ENCODE measurements at regions not wholly inside any gene's neighbourhood (a gene's known extent, or its start where the extent isn't known, plus 50 kb on each side); places are given as distances from the start of the nearest gene placed in this dataset.

DNA sequence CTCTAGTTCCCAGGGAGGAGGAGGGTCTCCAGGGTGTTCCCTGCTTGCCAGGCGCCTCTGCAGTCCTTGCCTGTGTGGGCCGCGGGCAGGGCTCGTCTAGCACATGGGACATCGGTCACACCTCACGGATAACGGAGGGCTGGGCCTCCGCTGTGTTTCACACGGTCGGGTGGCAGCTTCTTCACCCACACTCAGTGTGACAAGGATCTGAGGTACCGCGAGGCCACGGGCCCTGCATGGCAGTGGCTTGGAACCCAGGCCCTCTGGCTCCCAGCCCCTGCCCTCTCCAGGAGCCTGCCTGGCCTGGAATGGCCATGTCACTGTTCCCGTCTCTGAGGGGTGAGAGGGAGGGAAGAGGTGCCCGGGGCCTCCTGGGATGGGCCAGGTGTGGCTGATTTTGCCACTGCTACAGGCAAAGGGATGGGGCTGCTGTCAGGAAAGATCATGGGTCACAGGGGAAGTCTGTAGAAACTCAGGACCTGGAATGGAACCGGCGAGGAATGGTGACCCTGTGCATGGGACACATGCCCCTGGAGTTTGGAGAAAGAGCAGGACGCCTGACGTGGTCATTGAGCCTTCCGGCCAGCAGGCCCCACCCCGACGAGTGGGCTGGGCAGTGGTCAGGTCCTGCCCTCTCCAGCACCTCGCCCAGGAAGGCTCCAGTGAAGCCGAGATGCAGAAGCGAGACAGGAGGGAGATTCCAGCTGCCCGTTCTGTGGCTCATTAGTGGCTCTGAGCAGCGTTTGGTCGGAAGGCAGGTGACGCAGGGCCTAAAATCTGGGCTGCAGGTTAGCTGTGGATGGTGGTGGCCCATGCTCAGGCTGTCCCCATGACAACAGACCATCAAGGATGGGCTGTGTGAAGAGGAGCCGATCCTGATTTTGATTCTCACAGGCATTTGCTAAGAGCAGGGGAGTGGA is 76.5 kb upstream of the GSE1 start (continued):
- TF ChIP-seq, protein P1, sequence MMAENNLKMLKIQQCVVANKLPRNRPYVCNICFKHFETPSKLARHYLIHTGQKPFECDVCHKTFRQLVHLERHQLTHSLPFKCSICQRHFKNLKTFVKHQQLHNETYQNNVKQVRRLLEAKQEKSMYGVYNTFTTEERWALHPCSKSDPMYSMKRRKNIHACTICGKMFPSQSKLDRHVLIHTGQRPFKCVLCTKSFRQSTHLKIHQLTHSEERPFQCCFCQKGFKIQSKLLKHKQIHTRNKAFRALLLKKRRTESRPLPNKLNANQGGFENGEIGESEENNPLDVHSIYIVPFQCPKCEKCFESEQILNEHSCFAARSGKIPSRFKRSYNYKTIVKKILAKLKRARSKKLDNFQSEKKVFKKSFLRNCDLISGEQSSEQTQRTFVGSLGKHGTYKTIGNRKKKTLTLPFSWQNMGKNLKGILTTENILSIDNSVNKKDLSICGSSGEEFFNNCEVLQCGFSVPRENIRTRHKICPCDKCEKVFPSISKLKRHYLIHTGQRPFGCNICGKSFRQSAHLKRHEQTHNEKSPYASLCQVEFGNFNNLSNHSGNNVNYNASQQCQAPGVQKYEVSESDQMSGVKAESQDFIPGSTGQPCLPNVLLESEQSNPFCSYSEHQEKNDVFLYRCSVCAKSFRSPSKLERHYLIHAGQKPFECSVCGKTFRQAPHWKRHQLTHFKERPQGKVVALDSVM (CRISPR knock-in tag; IDR thresholded peaks at IDR 0.05): no peak
- no peak for TF ChIP-seq FOXP1 (IDR thresholded peaks at IDR 0.05)
- TF ChIP-seq FOXP1 (CRISPR knock-in tag; IDR thresholded peaks at IDR 0.05): no peak
- peak; percentile 47; the same call in 1 of the 2 replicates for TF ChIP-seq ZNF557 (CRISPR knock-in tag; IDR thresholded peaks at IDR 0.05)
- peak; percentile 26; the same call in 1 of the 2 replicates for TF ChIP-seq SIX4 (CRISPR knock-in tag; IDR thresholded peaks at IDR 0.05)
- TF ChIP-seq YEATS4 (CRISPR knock-in tag; IDR thresholded peaks at IDR 0.05; ENCODE audit: borderline replicate concordance): no peak
- TF ChIP-seq DNMT3B (CRISPR knock-in tag; conservative IDR thresholded peaks at IDR 0.05): no peak
- TF ChIP-seq, protein P2, sequence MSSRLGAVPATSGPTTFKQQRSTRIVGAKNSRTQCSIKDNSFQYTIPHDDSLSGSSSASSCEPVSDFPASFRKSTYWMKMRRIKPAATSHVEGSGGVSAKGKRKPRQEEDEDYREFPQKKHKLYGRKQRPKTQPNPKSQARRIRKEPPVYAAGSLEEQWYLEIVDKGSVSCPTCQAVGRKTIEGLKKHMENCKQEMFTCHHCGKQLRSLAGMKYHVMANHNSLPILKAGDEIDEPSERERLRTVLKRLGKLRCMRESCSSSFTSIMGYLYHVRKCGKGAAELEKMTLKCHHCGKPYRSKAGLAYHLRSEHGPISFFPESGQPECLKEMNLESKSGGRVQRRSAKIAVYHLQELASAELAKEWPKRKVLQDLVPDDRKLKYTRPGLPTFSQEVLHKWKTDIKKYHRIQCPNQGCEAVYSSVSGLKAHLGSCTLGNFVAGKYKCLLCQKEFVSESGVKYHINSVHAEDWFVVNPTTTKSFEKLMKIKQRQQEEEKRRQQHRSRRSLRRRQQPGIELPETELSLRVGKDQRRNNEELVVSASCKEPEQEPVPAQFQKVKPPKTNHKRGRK (CRISPR knock-in tag; IDR thresholded peaks at IDR 0.05): 0 out of 2 replicates have a peak, but pooled peaks have one; percentile 45
- no peak for TF ChIP-seq ZNF44 (CRISPR knock-in tag; IDR thresholded peaks at IDR 0.05)
- no peak for TF ChIP-seq KLF12 (CRISPR knock-in tag; IDR thresholded peaks at IDR 0.05; ENCODE audit: borderline replicate concordance)
- TF ChIP-seq NFE2L1 (CRISPR knock-in tag; IDR thresholded peaks at IDR 0.05; ENCODE audit: borderline replicate concordance): no peak; the same call in 1 of the 2 replicates
- no peak for TF ChIP-seq TBX3 (IDR thresholded peaks at IDR 0.05; ENCODE audit: borderline replicate concordance)
- no peak; the same call in 1 of the 2 replicates for TF ChIP-seq HMG20B (CRISPR knock-in tag; conservative IDR thresholded peaks at IDR 0.05)
- TF ChIP-seq, protein P3, sequence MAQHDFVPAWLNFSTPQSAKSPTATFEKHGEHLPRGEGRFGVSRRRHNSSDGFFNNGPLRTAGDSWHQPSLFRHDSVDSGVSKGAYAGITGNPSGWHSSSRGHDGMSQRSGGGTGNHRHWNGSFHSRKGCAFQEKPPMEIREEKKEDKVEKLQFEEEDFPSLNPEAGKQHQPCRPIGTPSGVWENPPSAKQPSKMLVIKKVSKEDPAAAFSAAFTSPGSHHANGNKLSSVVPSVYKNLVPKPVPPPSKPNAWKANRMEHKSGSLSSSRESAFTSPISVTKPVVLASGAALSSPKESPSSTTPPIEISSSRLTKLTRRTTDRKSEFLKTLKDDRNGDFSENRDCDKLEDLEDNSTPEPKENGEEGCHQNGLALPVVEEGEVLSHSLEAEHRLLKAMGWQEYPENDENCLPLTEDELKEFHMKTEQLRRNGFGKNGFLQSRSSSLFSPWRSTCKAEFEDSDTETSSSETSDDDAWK (CRISPR knock-in tag; IDR thresholded peaks at IDR 0.05): no peak
- no peak for TF ChIP-seq ZNF749 (CRISPR knock-in tag; IDR thresholded peaks at IDR 0.05; ENCODE audit: borderline replicate concordance)
- TF ChIP-seq ZNF510 (CRISPR knock-in tag; IDR thresholded peaks at IDR 0.05; ENCODE audit: low read depth): no peak
- TF ChIP-seq THYN1 (CRISPR knock-in tag; IDR thresholded peaks at IDR 0.05; ENCODE audit: borderline replicate concordance, low read depth): no peak
- 0 out of 2 replicates have a peak, but pooled peaks have one; percentile 10 for TF ChIP-seq TCF7 (IDR thresholded peaks at IDR 0.05; ENCODE audit: low read depth)
- TF ChIP-seq, protein P4, sequence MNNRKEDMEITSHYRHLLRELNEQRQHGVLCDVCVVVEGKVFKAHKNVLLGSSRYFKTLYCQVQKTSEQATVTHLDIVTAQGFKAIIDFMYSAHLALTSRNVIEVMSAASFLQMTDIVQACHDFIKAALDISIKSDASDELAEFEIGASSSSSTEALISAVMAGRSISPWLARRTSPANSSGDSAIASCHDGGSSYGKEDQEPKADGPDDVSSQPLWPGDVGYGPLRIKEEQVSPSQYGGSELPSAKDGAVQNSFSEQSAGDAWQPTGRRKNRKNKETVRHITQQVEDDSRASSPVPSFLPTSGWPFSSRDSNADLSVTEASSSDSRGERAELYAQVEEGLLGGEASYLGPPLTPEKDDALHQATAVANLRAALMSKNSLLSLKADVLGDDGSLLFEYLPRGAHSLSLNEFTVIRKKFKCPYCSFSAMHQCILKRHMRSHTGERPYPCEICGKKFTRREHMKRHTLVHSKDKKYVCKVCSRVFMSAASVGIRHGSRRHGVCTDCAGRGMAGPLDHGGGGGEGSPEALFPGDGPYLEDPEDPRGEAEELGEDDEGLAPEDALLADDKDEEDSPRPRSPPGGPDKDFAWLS (CRISPR knock-in tag; IDR thresholded peaks at IDR 0.05; ENCODE audit: borderline replicate concordance): no peak
- TF ChIP-seq, protein P5, sequence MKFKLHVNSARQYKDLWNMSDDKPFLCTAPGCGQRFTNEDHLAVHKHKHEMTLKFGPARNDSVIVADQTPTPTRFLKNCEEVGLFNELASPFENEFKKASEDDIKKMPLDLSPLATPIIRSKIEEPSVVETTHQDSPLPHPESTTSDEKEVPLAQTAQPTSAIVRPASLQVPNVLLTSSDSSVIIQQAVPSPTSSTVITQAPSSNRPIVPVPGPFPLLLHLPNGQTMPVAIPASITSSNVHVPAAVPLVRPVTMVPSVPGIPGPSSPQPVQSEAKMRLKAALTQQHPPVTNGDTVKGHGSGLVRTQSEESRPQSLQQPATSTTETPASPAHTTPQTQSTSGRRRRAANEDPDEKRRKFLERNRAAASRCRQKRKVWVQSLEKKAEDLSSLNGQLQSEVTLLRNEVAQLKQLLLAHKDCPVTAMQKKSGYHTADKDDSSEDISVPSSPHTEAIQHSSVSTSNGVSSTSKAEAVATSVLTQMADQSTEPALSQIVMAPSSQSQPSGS (CRISPR knock-in tag; IDR thresholded peaks at IDR 0.05): no peak; the same call in 1 of the 2 replicates
- peak; percentile 90; the same call in 1 of the 2 replicates for TF ChIP-seq ZC3H4 (CRISPR knock-in tag; IDR thresholded peaks at IDR 0.05; ENCODE audit: borderline replicate concordance)
